Fibroblast of lung (primary cell): ENCODE measurements at regions not wholly inside any gene's neighbourhood (a gene's known extent, or its start where the extent isn't known, plus 50 kb on each side); places are given as distances from the start of the nearest gene placed in this dataset.

Experiments used
- EZH2 ChIP-seq: IDR thresholded peaks from 2 replicates; pipeline ENCODE4 v1.5.1; 2012; ENCODE audit warnings: low read length, control low read depth, mild to moderate bottlenecking; ENCODE audit errors: missing control alignments
- TF ChIP-seq, protein P1 (sequence below), 2 donors: IDR thresholded peaks in 1 of 2; conservative IDR thresholded peaks in 1 of 2; 1 replicate in 1 of 2; 2 replicates in 1 of 2; pipeline ENCODE4 v1.5.1; 2011 to 2012; ENCODE audit warnings: low read length in 2 of 2, control low read depth in 1 of 2, inconsistent platforms in 1 of 2, low read depth in 1 of 2, mild to moderate bottlenecking in 1 of 2

DNA sequence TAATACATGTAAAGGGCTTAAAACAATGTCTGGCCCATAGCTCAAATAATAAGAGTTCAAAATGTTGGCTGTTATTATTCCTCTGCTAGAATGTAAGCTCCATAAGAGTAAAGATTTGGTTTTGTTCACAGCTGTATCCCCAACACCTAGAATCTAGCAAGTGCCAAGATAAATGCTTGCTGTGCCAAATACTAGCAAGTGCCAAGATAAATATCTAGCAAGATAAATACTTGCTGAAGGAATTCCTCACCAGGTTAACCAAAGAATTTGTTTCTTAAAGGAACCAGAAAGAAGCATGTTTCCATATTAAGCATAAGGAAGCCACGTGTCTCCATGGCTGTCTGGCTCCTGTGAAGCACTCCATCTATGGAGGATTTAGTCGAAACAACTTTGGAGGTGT is 235.2 kb upstream of the SP4 start:
- TF ChIP-seq, protein P1, sequence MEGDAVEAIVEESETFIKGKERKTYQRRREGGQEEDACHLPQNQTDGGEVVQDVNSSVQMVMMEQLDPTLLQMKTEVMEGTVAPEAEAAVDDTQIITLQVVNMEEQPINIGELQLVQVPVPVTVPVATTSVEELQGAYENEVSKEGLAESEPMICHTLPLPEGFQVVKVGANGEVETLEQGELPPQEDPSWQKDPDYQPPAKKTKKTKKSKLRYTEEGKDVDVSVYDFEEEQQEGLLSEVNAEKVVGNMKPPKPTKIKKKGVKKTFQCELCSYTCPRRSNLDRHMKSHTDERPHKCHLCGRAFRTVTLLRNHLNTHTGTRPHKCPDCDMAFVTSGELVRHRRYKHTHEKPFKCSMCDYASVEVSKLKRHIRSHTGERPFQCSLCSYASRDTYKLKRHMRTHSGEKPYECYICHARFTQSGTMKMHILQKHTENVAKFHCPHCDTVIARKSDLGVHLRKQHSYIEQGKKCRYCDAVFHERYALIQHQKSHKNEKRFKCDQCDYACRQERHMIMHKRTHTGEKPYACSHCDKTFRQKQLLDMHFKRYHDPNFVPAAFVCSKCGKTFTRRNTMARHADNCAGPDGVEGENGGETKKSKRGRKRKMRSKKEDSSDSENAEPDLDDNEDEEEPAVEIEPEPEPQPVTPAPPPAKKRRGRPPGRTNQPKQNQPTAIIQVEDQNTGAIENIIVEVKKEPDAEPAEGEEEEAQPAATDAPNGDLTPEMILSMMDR (conservative IDR thresholded peaks at IDR 0.05 in 1 of 2, IDR thresholded peaks at IDR 0.05 in 1 of 2; ENCODE audit: low read depth in 1 of 2, low read length in 2 of 2), result no peak
- TF ChIP-seq EZH2, result no peak
